ENCODE measurements at regions not wholly inside any gene's neighbourhood (a gene's known extent, or its start where the extent isn't known, plus 50 kb on each side); places are given as distances from the start of the nearest gene placed in this dataset.

GRCh38 chrX:44596277-44596676 lies 53.6 kb upstream of the FUNDC1 start:
- TF ChIP-seq POLR2A (IDR thresholded peaks at IDR 0.05) (no peak), CTCF (IDR thresholded peaks at IDR 0.05) (no peak)
